ENCODE measurements at regions not wholly inside any gene's neighbourhood (a gene's known extent, or its start where the extent isn't known, plus 50 kb on each side); places are given as distances from the start of the nearest gene placed in this dataset.

- BruUV-seq (replicated peaks) = no TSS peak
- H3K4me1 ChIP-seq (replicated peaks in 1 of 2; ENCODE audit: control insufficient read depth in 2 of 2, insufficient read depth in 2 of 2, low read length in 2 of 2) = no peaks in the 10 kb centered on the region
- POLR2A ChIA-PET = no interaction called here
- H3K27me3 ChIP-seq (ENCODE audit: control insufficient read depth in 2 of 2, insufficient read depth in 2 of 2, low read length in 2 of 2) = no peaks in the 10 kb centered on the region
- H3K4me2 ChIP-seq (ENCODE audit: insufficient read depth, low read length) = no peak overlapping the region
- H4K20me1 ChIP-seq (replicated peaks; ENCODE audit: control insufficient read depth, insufficient read depth, low read length) = no peaks in the 10 kb centered on the region
- H3K4me3 ChIP-seq = no peak overlapping the region
- H3K36me3 ChIP-seq (ENCODE audit: control insufficient read depth, insufficient read depth, low read length) = no peaks in the 10 kb centered on the region
- no peaks in the 10 kb centered on the region for H3K9me1 ChIP-seq (ENCODE audit: control insufficient read depth, insufficient read depth, low read length)
- in situ Hi-C loops (cut with MboI) (no loop called here), intact Hi-C loops (cut with micrococcal nuclease) (no loop called here)
- no peaks in the 10 kb centered on the region for H3K79me2 ChIP-seq (ENCODE audit: control insufficient read depth, insufficient read depth, low read length)
- CTCF ChIA-PET (ENCODE audit: low intra/inter-chr PET ratio) = no interaction called here
- no peak overlapping the region for H3K27ac ChIP-seq (ENCODE audit: extremely low read depth, low read depth, low read length)
- H3K9ac ChIP-seq (ENCODE audit: insufficient read depth in 1 of 2, low read depth in 2 of 2, low read length in 2 of 2) = no peak overlapping the region
- no peak overlapping the region for H2AFZ ChIP-seq (ENCODE audit: low read depth, low read length)
- FAIRE-seq = no peak
- no peak for ATAC-seq
- no peak for TF ChIP-seq GTF2E2 (tag; IDR thresholded peaks at IDR 0.05)
- no peak for DNase-seq (ENCODE audit: extremely low read depth in 1 of 4, low spot score in 3 of 4)
- no peaks in the 10 kb centered on the region for H3K9me3 ChIP-seq (replicated peaks; ENCODE audit: control insufficient read depth, insufficient read depth, low read depth, low read length)
- 0% methylated on average over 2 of the region's 2 CpGs for WGBS (ENCODE audit: insufficient coverage, low coverage, missing lambda C conversion rate)
Measured at GRCh38 chr10:59587083-59587755, 122.4 kb downstream of the SLC16A9 start.

DNA sequence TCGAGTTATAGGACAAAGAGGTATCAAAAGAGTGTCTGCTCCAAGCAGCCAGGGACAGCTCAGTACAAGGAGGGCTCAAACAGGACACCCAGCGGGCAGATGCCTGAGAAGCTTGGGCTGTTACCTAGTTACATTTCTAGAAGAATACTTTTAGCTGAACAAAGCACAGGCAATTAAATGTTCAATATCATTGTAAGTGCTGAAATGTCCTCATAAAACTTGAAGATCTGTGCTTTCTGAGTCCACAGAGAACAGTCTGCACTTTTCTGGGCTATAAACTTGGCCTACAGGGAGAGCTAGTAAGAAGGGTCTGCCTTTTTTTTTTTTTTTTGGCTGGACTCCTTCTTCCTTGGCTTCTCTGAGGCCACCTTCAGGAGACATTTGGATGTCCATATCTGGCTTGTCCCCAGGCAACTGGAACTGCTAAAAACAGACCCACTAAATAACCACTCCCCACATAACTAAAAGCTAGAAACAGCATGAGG, 123.2 kb downstream of the SLC16A9 start:
- TF ChIP-seq ZNF347 (CRISPR knock-in tag; IDR thresholded peaks at IDR 0.05; ENCODE audit: low read depth) (no peak), PKNOX1 (IDR thresholded peaks at IDR 0.05) (no peak), ZNF311 (CRISPR knock-in tag; IDR thresholded peaks at IDR 0.05) (no peak), MTF1 (CRISPR knock-in tag; IDR thresholded peaks at IDR 0.05; ENCODE audit: borderline replicate concordance) (no peak), ZBTB2 (IDR thresholded peaks at IDR 0.05) (no peak), GABPB2 (CRISPR knock-in tag; conservative IDR thresholded peaks at IDR 0.05) (no peak), KHSRP (IDR thresholded peaks at IDR 0.05) (no peak), BHLHE40 (IDR thresholded peaks at IDR 0.05; ENCODE audit: low read length) (no peak), ZNF146 (CRISPR knock-in tag; IDR thresholded peaks at IDR 0.05; ENCODE audit: unreplicated experiment) (no peak), CSDE1 (IDR thresholded peaks at IDR 0.05) (no peak), ZNF23 (CRISPR knock-in tag; IDR thresholded peaks at IDR 0.05) (no peak), CHD1 (IDR thresholded peaks at IDR 0.05; ENCODE audit: low read length) (no peak), ZNF561 (CRISPR knock-in tag; conservative IDR thresholded peaks at IDR 0.05) (no peak)
- no peak overlapping the region for H3K9ac ChIP-seq (ENCODE audit: insufficient read depth in 1 of 2, low read depth in 2 of 2, low read length in 2 of 2)
- no peaks in the 10 kb centered on the region for H3K27me3 ChIP-seq (ENCODE audit: control insufficient read depth in 2 of 2, insufficient read depth in 2 of 2, low read length in 2 of 2)
- no peaks in the 10 kb centered on the region for H3K9me3 ChIP-seq (replicated peaks; ENCODE audit: control insufficient read depth, insufficient read depth, low read depth, low read length)
- no peaks in the 10 kb centered on the region for H3K4me1 ChIP-seq (replicated peaks in 1 of 2; ENCODE audit: control insufficient read depth in 2 of 2, insufficient read depth in 2 of 2, low read length in 2 of 2)
- no peak for ATAC-seq
- no peak for FAIRE-seq
- DNase-seq (ENCODE audit: extremely low read depth in 1 of 4, low spot score in 3 of 4) = no peak
- no TSS peak for BruUV-seq (replicated peaks)
- no peaks in the 10 kb centered on the region for H3K36me3 ChIP-seq (ENCODE audit: control insufficient read depth, insufficient read depth, low read length)
- WGBS (ENCODE audit: insufficient coverage, low coverage, missing lambda C conversion rate) = 0% methylated on average over 2 of the region's 2 CpGs
- H3K9me1 ChIP-seq (ENCODE audit: control insufficient read depth, insufficient read depth, low read length) = no peaks in the 10 kb centered on the region
- H4K20me1 ChIP-seq (replicated peaks; ENCODE audit: control insufficient read depth, insufficient read depth, low read length) = no peaks in the 10 kb centered on the region
- no peaks in the 10 kb centered on the region for H3K79me2 ChIP-seq (ENCODE audit: control insufficient read depth, insufficient read depth, low read length)
- in situ Hi-C loops (cut with MboI) (no loop called here), intact Hi-C loops (cut with micrococcal nuclease) (no loop called here)
- no peak overlapping the region for H2AFZ ChIP-seq (ENCODE audit: low read depth, low read length)
- H3K27ac ChIP-seq (ENCODE audit: extremely low read depth, low read depth, low read length) = no peak overlapping the region
- H3K4me2 ChIP-seq (ENCODE audit: insufficient read depth, low read length) = no peak overlapping the region
- ChIA-PET POLR2A (interaction anchor here (0.5 kb wide), 1 partner anchor 475 kb away, joined by 3 read pairs; no protein-coding TSS in a partner anchor), CTCF (ENCODE audit: low intra/inter-chr PET ratio) (no interaction called here)
- no peak overlapping the region for H3K4me3 ChIP-seq
